PC-3 (cell line): ENCODE measurements at regions not wholly inside any gene's neighbourhood (a gene's known extent, or its start where the extent isn't known, plus 50 kb on each side); places are given as distances from the start of the nearest gene placed in this dataset.

Experiments used
- CTCF ChIP-seq: fragments of 300-600 bp; sonication (generic); conservative IDR thresholded peaks from 2 replicates; pipeline ENCODE4 v1.5.1; 2017; ENCODE audit warnings: antibody characterized with exemption, low read depth, mild to moderate bottlenecking, low read length
- EZH2 ChIP-seq: fragments of 300-600 bp; sonication (generic); IDR thresholded peaks from one replicate; pipeline ENCODE4 v1.6.1; 2017; ENCODE audit warnings: antibody characterized with exemption, mild to moderate bottlenecking, low read length; ENCODE audit not compliant: unreplicated experiment

GRCh38 chr18:75133721-75134610 lies 75.0 kb downstream of the PTGR3 start:
- TF ChIP-seq CTCF = no peak
- TF ChIP-seq EZH2 = no peak
